ENCODE measurements at regions not wholly inside any gene's neighbourhood (a gene's known extent, or its start where the extent isn't known, plus 50 kb on each side); places are given as distances from the start of the nearest gene placed in this dataset.
"Not testable (repeated sequence)": the region's sequence is repeated elsewhere in the genome, so short reads cannot be mapped to it uniquely, and the experiment has no call there.

GRCh38 chr9:722388-722980 is 119.0 kb upstream of the DMRT1 start:
- no TSS peak for BruUV-seq (replicated peaks)
- no peak overlapping the region for H3K27ac ChIP-seq (ENCODE audit: insufficient read depth, low read depth, low read length)
- TF ChIP-seq MYC (IDR thresholded peaks at IDR 0.05; ENCODE audit: low read depth, low read length) = no peak
- no peak for TF ChIP-seq MAX (IDR thresholded peaks at IDR 0.05; ENCODE audit: insufficient read depth, insufficient read length)
- TF ChIP-seq POLR2AphosphoS5 (IDR thresholded peaks at IDR 0.05; ENCODE audit: insufficient read depth, low read depth, low read length) = no peak
- TF ChIP-seq JUN (IDR thresholded peaks at IDR 0.05; ENCODE audit: borderline replicate concordance, insufficient read depth, insufficient read length, low read depth) = no peak
- no peak for TF ChIP-seq CTCF (IDR thresholded peaks at IDR 0.05; ENCODE audit: extremely low read depth in 1 of 2, insufficient read depth in 1 of 2, low read depth in 1 of 2, low read length in 2 of 2)
- no peak for TF ChIP-seq EZH2 (IDR thresholded peaks at IDR 0.05; ENCODE audit: borderline replicate concordance, low read depth, low read length, severe bottlenecking)
- no peak for TF ChIP-seq GATA2 (IDR thresholded peaks at IDR 0.05; ENCODE audit: insufficient read depth, insufficient read length, low read depth, low read length)
- no peak for TF ChIP-seq FOS (IDR thresholded peaks at IDR 0.05; ENCODE audit: borderline replicate concordance, insufficient read depth, low read length)
- no peak for TF ChIP-seq POLR2A (IDR thresholded peaks at IDR 0.05; ENCODE audit: low read depth, low read length)
- H3K4me3 ChIP-seq (replicated peaks in 1 of 3; ENCODE audit: insufficient read depth in 1 of 3, low read depth in 1 of 3, low read length in 3 of 3) = no peak overlapping the region
- H3K9ac ChIP-seq (replicated peaks; ENCODE audit: extremely low read depth, insufficient read depth, low read length) = no peak overlapping the region
- no peak overlapping the region for H3K4me2 ChIP-seq (ENCODE audit: insufficient read depth, low read length)
- peaks cover 6 to 9% of the 10 kb centered on the region in 2 experiments for H3K36me3 ChIP-seq (ENCODE audit: control insufficient read depth in 2 of 2, extremely low read depth in 1 of 2, insufficient read depth in 2 of 2, low read length in 2 of 2)
- H3K4me1 ChIP-seq (ENCODE audit: control insufficient read depth, extremely low read depth, insufficient read depth, low read length) = no peaks in the 10 kb centered on the region
- ChIA-PET CTCF (no interaction called here), POLR2A (no interaction called here)
- FAIRE-seq = no peak
- intact Hi-C loops (cut with micrococcal nuclease) = no loop called here
- H3K79me2 ChIP-seq (ENCODE audit: control insufficient read depth, insufficient read depth, low read length) = peaks cover 73% of the 10 kb centered on the region
- H3K9me3 ChIP-seq (replicated peaks; ENCODE audit: control insufficient read depth, insufficient read depth, low read length) = no peaks in the 10 kb centered on the region
- H3K9me1 ChIP-seq (replicated peaks; ENCODE audit: control insufficient read depth, extremely low read depth, insufficient read depth, low read length) = no peaks in the 10 kb centered on the region
- dilution Hi-C loops (cut with MboI; ENCODE audit: extremely low pct_ligation_motif_present, low sequenced_read_pairs) = no loop called here
- H4K20me1 ChIP-seq (replicated peaks; ENCODE audit: control insufficient read depth, extremely low read depth, insufficient read depth, low read length) = no peaks in the 10 kb centered on the region
- no peaks in the 10 kb centered on the region for H3K27me3 ChIP-seq (ENCODE audit: control insufficient read depth in 2 of 2, insufficient read depth in 2 of 2, low read length in 2 of 2)
- H2AFZ ChIP-seq (ENCODE audit: low read depth, low read length) = no peak overlapping the region
- no peak for DNase-seq (ENCODE audit: low read depth, low spot score)

- H3K4me3 ChIP-seq (replicated peaks in 1 of 3; ENCODE audit: insufficient read depth in 1 of 3, low read depth in 1 of 3, low read length in 3 of 3); H2AFZ ChIP-seq (ENCODE audit: low read depth, low read length); BruUV-seq (replicated peaks); dilution Hi-C loops (cut with MboI; ENCODE audit: extremely low pct_ligation_motif_present, low sequenced_read_pairs); H3K27me3 ChIP-seq (ENCODE audit: control insufficient read depth in 2 of 2, insufficient read depth in 2 of 2, low read length in 2 of 2); FAIRE-seq; H3K9me1 ChIP-seq (replicated peaks; ENCODE audit: control insufficient read depth, extremely low read depth, insufficient read depth, low read length); H3K36me3 ChIP-seq (ENCODE audit: control insufficient read depth in 2 of 2, extremely low read depth in 1 of 2, insufficient read depth in 2 of 2, low read length in 2 of 2); intact Hi-C loops (cut with micrococcal nuclease); H3K27ac ChIP-seq (ENCODE audit: insufficient read depth, low read depth, low read length); H4K20me1 ChIP-seq (replicated peaks; ENCODE audit: control insufficient read depth, extremely low read depth, insufficient read depth, low read length); H3K9me3 ChIP-seq (replicated peaks; ENCODE audit: control insufficient read depth, insufficient read depth, low read length); H3K4me1 ChIP-seq (ENCODE audit: control insufficient read depth, extremely low read depth, insufficient read depth, low read length); H3K4me2 ChIP-seq (ENCODE audit: insufficient read depth, low read length); DNase-seq (ENCODE audit: low read depth, low spot score); H3K9ac ChIP-seq (replicated peaks; ENCODE audit: extremely low read depth, insufficient read depth, low read length): not testable (repeated sequence)
- ChIA-PET CTCF (interaction anchor here (1.7 to 2.7 kb wide), 3 partner anchors 10 to 31 kb away, joined by 4 to 8 read pairs (median 4); no protein-coding TSS in a partner anchor), POLR2A (interaction anchor here (0.6 kb wide), 1 partner anchor 8 kb away, joined by 11 read pairs; no protein-coding TSS in a partner anchor)
- peaks cover 67% of the 10 kb centered on the region for H3K79me2 ChIP-seq (ENCODE audit: control insufficient read depth, insufficient read depth, low read length)
Measured at GRCh38 chr9:724461-724860, 117.0 kb upstream of the DMRT1 start.

Data from endothelial cell of umbilical vein (primary cell).